IMR-90 (cell line): ENCODE measurements at regions not wholly inside any gene's neighbourhood (a gene's known extent, or its start where the extent isn't known, plus 50 kb on each side); places are given as distances from the start of the nearest gene placed in this dataset.

Experiments used
- CEBPB ChIP-seq: IDR thresholded peaks from 2 replicates; pipeline ENCODE4 v1.6.1; 2012; ENCODE audit warnings: low read depth, low read length, improper control_type of control experiment
- CTCF ChIP-seq: conservative IDR thresholded peaks from 2 replicates; pipeline ENCODE4 v1.5.1; 2012; ENCODE audit warnings: mild to moderate bottlenecking, low read depth, low read length, improper control_type of control experiment
- ELK1 ChIP-seq: fragments of 150-350 bp; IDR thresholded peaks from 2 replicates; pipeline ENCODE4 v1.6.1; 2016; ENCODE audit warnings: low read depth, mild to moderate bottlenecking, low read length, moderate library complexity, borderline replicate concordance
- FOS ChIP-seq: fragments of 150-350 bp; IDR thresholded peaks from 2 replicates; pipeline ENCODE4 v1.6.1; 2016; ENCODE audit warnings: low read depth, low read length
- MAFK ChIP-seq: IDR thresholded peaks from 2 replicates; pipeline ENCODE4 v1.6.1; 2012; ENCODE audit warnings: low read depth, low read length, improper control_type of control experiment
- MAZ ChIP-seq: IDR thresholded peaks from 2 replicates; pipeline ENCODE4 v1.6.1; 2012; ENCODE audit warnings: low read depth, mild to moderate bottlenecking, low read length, improper control_type of control experiment, moderate library complexity, borderline replicate concordance
- MXI1 ChIP-seq: IDR thresholded peaks from 2 replicates; pipeline ENCODE4 v1.6.1; 2012; ENCODE audit warnings: low read depth, mild to moderate bottlenecking, low read length, moderate library complexity, borderline replicate concordance
- NFE2L2 ChIP-seq: fragments of 150-350 bp; IDR thresholded peaks from 2 replicates; pipeline ENCODE4 v1.6.1; 2016; ENCODE audit warnings: low read depth, mild to moderate bottlenecking, low read length
- POLR2A ChIP-seq: IDR thresholded peaks from 2 replicates; pipeline ENCODE4 v1.6.1; 2012; ENCODE audit warnings: mild to moderate bottlenecking, low read depth, low read length
- RCOR1 ChIP-seq: IDR thresholded peaks from 2 replicates; pipeline ENCODE4 v1.6.1; 2012; ENCODE audit warnings: mild to moderate bottlenecking, low read length, improper control_type of control experiment; ENCODE audit not compliant: insufficient replicate concordance
- RFX5 ChIP-seq: IDR thresholded peaks from 2 replicates; pipeline ENCODE4 v1.8.0; 2012; ENCODE audit warnings: low read depth, mild to moderate bottlenecking, low read length, moderate library complexity
- SMC3 ChIP-seq: fragments of 150-350 bp; IDR thresholded peaks from 2 replicates; pipeline ENCODE4 v1.6.1; 2016; ENCODE audit warnings: low read depth, mild to moderate bottlenecking, antibody characterized with exemption, low read length, moderate library complexity
- USF2 ChIP-seq: fragments of 150-350 bp; IDR thresholded peaks from 2 replicates; pipeline ENCODE4 v1.6.1; 2017; ENCODE audit warnings: mild to moderate bottlenecking, antibody characterized with exemption, low read length, low read depth

- TF ChIP-seq CTCF (no peak), MAFK (no peak), POLR2A (no peak), CEBPB (no peak), SMC3 (no peak), USF2 (no peak), RFX5 (no peak), MXI1 (no peak), ELK1 (no peak), RCOR1 (no peak), FOS (no peak), MAZ (no peak), NFE2L2 (no peak)
These were observed 182.0 kb upstream of the CHRM3 start for GRCh38 chr1:239204401-239204800.
